Stimulated activated naive B cell treated with anti-CD40 and anti-IgM and Interleukin-4, amounts not matched to agents 10 μg/mL and 1 μg/mL and 100 μg/mL, for 72 hours (primary cell): ENCODE measurements at regions not wholly inside any gene's neighbourhood (a gene's known extent, or its start where the extent isn't known, plus 50 kb on each side); places are given as distances from the start of the nearest gene placed in this dataset.

ENCODE experiments used
- ATAC-seq, 2 donors: fragments of 150-1000 bp; cut with Tn5 transposase; replicated peaks; 2 replicates each; pipeline ENCODE4 v1.10.0; 2021; ENCODE audit warnings: moderate library complexity in 1 of 2
- DNase-seq: peaks from one replicate; pipeline ENCODE4 v3.0.0; 2021
- H3K27ac Mint-ChIP-seq: one replicate; pipeline ENCODE4 v1.8.0; 2022; ENCODE audit warnings: mild to moderate bottlenecking, mixed read lengths
- H3K27me3 Mint-ChIP-seq, 2 donors: one replicate each; pipeline ENCODE4 v1.8.0; 2022; ENCODE audit warnings: mixed read lengths in 2 of 2
- H3K36me3 Mint-ChIP-seq, 2 donors: one replicate each; pipeline ENCODE4 v1.8.0; 2022; ENCODE audit warnings: mixed read lengths in 2 of 2, mild to moderate bottlenecking in 1 of 2
- H3K4me1 Mint-ChIP-seq, 2 donors: one replicate each; pipeline ENCODE4 v1.8.0; 2022; ENCODE audit warnings: mixed read lengths in 2 of 2, mild to moderate bottlenecking in 1 of 2
- H3K4me3 Mint-ChIP-seq, 2 donors: one replicate each; pipeline ENCODE4 v1.8.0; 2022; ENCODE audit warnings: mild to moderate bottlenecking in 2 of 2, mixed read lengths in 2 of 2, moderate library complexity in 1 of 2
- H3K9me3 Mint-ChIP-seq, 2 donors: one replicate each; pipeline ENCODE4 v1.8.0; 2022; ENCODE audit warnings: mixed read lengths in 2 of 2, mild to moderate bottlenecking in 1 of 2

GRCh38 chr9:89813482-89813881 lies 208.7 kb downstream of the GADD45G start:
- no peak overlapping the region for H3K27ac Mint-ChIP-seq
- no peaks in the 10 kb centered on the region for H3K9me3 Mint-ChIP-seq
- no peak for DNase-seq
- peaks cover 4 to 7% of the 10 kb centered on the region in 2 donors for H3K27me3 Mint-ChIP-seq
- H3K4me1 Mint-ChIP-seq = peaks cover 41 to 45% of the 10 kb centered on the region in 2 donors
- ATAC-seq = no peak
- H3K4me3 Mint-ChIP-seq = no peak overlapping the region
- no peaks in the 10 kb centered on the region for H3K36me3 Mint-ChIP-seq

- peaks cover 4 to 7% of the 10 kb centered on the region in 2 donors for H3K27me3 Mint-ChIP-seq
- peak overlapping the region; percentile 17 to 56 for H3K4me3 Mint-ChIP-seq
- H3K36me3 Mint-ChIP-seq = peaks cover 0 to 1% of the 10 kb centered on the region in 2 donors
- H3K9me3 Mint-ChIP-seq = peaks cover 0 to 2% of the 10 kb centered on the region in 2 donors
- H3K4me1 Mint-ChIP-seq = peaks cover 40 to 54% of the 10 kb centered on the region in 2 donors
- ATAC-seq (peak; percentile 50 to 51), DNase-seq (no peak)
- peak overlapping the region; percentile 95 for H3K27ac Mint-ChIP-seq
These were observed 209.7 kb downstream of the GADD45G start for GRCh38 chr9:89814340-89815040.

- Mint-ChIP-seq H3K4me1 (peaks cover 42 to 56% of the 10 kb centered on the region in 2 donors), H3K4me3 (peak overlapping the region in 1 of 2 donors; percentile 56), H3K9me3 (peaks cover 0 to 2% of the 10 kb centered on the region in 2 donors), H3K27me3 (peaks cover 4 to 7% of the 10 kb centered on the region in 2 donors), H3K36me3 (peaks cover 0 to 1% of the 10 kb centered on the region in 2 donors), H3K27ac (peak overlapping the region; percentile 96)
- DNase-seq = no peak
- peak; percentile 63 to 68 for ATAC-seq
These were observed 210.5 kb downstream of the GADD45G start for GRCh38 chr9:89815061-89815902.

- Mint-ChIP-seq H3K4me3 (peak overlapping the region; percentile 11 to 48), H3K9me3 (peaks cover 0 to 2% of the 10 kb centered on the region in 2 donors), H3K27me3 (peaks cover 2 to 4% of the 10 kb centered on the region in 2 donors), H3K4me1 (peaks cover 44 to 59% of the 10 kb centered on the region in 2 donors), H3K36me3 (peaks cover 0 to 1% of the 10 kb centered on the region in 2 donors), H3K27ac (peak overlapping the region; percentile 96)
- peak; percentile 95 to 98 for ATAC-seq
- peak; percentile 85 for DNase-seq
These were observed 211.2 kb downstream of the GADD45G start for GRCh38 chr9:89815903-89816573.

GRCh38 chr9:89817151-89817950 lies 212.5 kb downstream of the GADD45G start:
- no peak overlapping the region for H3K4me3 Mint-ChIP-seq
- H3K27ac Mint-ChIP-seq = peak overlapping the region; percentile 96
- ATAC-seq = no peak
- peaks cover 44 to 59% of the 10 kb centered on the region in 2 donors for H3K4me1 Mint-ChIP-seq
- H3K36me3 Mint-ChIP-seq = peaks cover 0 to 1% of the 10 kb centered on the region in 2 donors
- H3K27me3 Mint-ChIP-seq = no peaks in the 10 kb centered on the region
- DNase-seq = no peak
- H3K9me3 Mint-ChIP-seq = peaks cover 0 to 2% of the 10 kb centered on the region in 2 donors

- H3K27ac Mint-ChIP-seq = no peak overlapping the region
These were observed 215.5 kb downstream of the GADD45G start for GRCh38 chr9:89820337-89820736.

GRCh38 chr9:89821081-89821480 lies 216.3 kb downstream of the GADD45G start:
- no peak for DNase-seq
- H3K36me3 Mint-ChIP-seq = peaks cover 0 to 1% of the 10 kb centered on the region in 2 donors
- ATAC-seq = no peak
- H3K4me3 Mint-ChIP-seq = no peak overlapping the region
- H3K27ac Mint-ChIP-seq = no peak overlapping the region
- H3K4me1 Mint-ChIP-seq = peaks cover 18 to 39% of the 10 kb centered on the region in 2 donors
- no peaks in the 10 kb centered on the region for H3K27me3 Mint-ChIP-seq
- peaks cover 0 to 2% of the 10 kb centered on the region in 2 donors for H3K9me3 Mint-ChIP-seq

More at GRCh38 chr9:89820337-89820736, 215.5 kb downstream of the GADD45G start:
- peaks cover 0 to 1% of the 10 kb centered on the region in 2 donors for H3K36me3 Mint-ChIP-seq
- H3K4me1 Mint-ChIP-seq = peaks cover 26 to 46% of the 10 kb centered on the region in 2 donors
- H3K9me3 Mint-ChIP-seq = peaks cover 0 to 2% of the 10 kb centered on the region in 2 donors
- H3K27me3 Mint-ChIP-seq = no peaks in the 10 kb centered on the region
- ATAC-seq (no peak), DNase-seq (no peak)
- H3K4me3 Mint-ChIP-seq = no peak overlapping the region

- Mint-ChIP-seq H3K4me3 (no peak overlapping the region), H3K27me3 (no peaks in the 10 kb centered on the region), H3K9me3 (peaks cover 0 to 2% of the 10 kb centered on the region in 2 donors), H3K36me3 (peaks cover 0 to 1% of the 10 kb centered on the region in 2 donors), H3K27ac (no peak overlapping the region), H3K4me1 (peaks cover 12 to 28% of the 10 kb centered on the region in 2 donors)
- no peak for ATAC-seq
- no peak for DNase-seq
These were observed 218.2 kb downstream of the GADD45G start for GRCh38 chr9:89822996-89823395.

GRCh38 chr9:89825669-89826068 lies 220.9 kb downstream of the GADD45G start:
- DNase-seq (no peak), ATAC-seq (no peak)
- peaks cover 13 to 23% of the 10 kb centered on the region in 2 donors for H3K4me1 Mint-ChIP-seq
- H3K27me3 Mint-ChIP-seq = no peaks in the 10 kb centered on the region
- H3K27ac Mint-ChIP-seq = peak overlapping the region; percentile 65
- no peaks in the 10 kb centered on the region for H3K36me3 Mint-ChIP-seq
- H3K9me3 Mint-ChIP-seq = peaks cover 5 to 7% of the 10 kb centered on the region in 2 donors
- H3K4me3 Mint-ChIP-seq = no peak overlapping the region

- H3K36me3 Mint-ChIP-seq = no peaks in the 10 kb centered on the region
- H3K27ac Mint-ChIP-seq = no peak overlapping the region
- H3K4me1 Mint-ChIP-seq = peaks cover 13 to 23% of the 10 kb centered on the region in 2 donors
These were observed 221.4 kb downstream of the GADD45G start for GRCh38 chr9:89826186-89826585.

GRCh38 chr9:89829346-89829745 lies 224.5 kb downstream of the GADD45G start:
- ATAC-seq (no peak), DNase-seq (no peak)
- Mint-ChIP-seq H3K27ac (no peak overlapping the region), H3K4me1 (peaks cover 13 to 16% of the 10 kb centered on the region in 2 donors), H3K9me3 (peaks cover 7 to 8% of the 10 kb centered on the region in 2 donors), H3K36me3 (no peaks in the 10 kb centered on the region), H3K27me3 (no peaks in the 10 kb centered on the region), H3K4me3 (no peak overlapping the region)

More at GRCh38 chr9:89826186-89826585, 221.4 kb downstream of the GADD45G start:
- DNase-seq (no peak), ATAC-seq (no peak)
- no peak overlapping the region for H3K4me3 Mint-ChIP-seq
- peaks cover 7 to 8% of the 10 kb centered on the region in 2 donors for H3K9me3 Mint-ChIP-seq
- no peaks in the 10 kb centered on the region for H3K27me3 Mint-ChIP-seq

- H3K36me3 Mint-ChIP-seq = no peaks in the 10 kb centered on the region
- DNase-seq (no peak), ATAC-seq (no peak)
- no peak overlapping the region for H3K27ac Mint-ChIP-seq
- no peaks in the 10 kb centered on the region for H3K27me3 Mint-ChIP-seq
- no peaks in the 10 kb centered on the region for H3K4me1 Mint-ChIP-seq
- peaks cover 3 to 5% of the 10 kb centered on the region in 2 donors for H3K9me3 Mint-ChIP-seq
- no peak overlapping the region for H3K4me3 Mint-ChIP-seq
These were observed 230.9 kb downstream of the GADD45G start for GRCh38 chr9:89835666-89836065.

- no peaks in the 10 kb centered on the region for H3K4me1 Mint-ChIP-seq
- H3K27ac Mint-ChIP-seq = no peak overlapping the region
- no peak overlapping the region for H3K4me3 Mint-ChIP-seq
- DNase-seq = no peak
- peaks cover 2 to 3% of the 10 kb centered on the region in 2 donors for H3K9me3 Mint-ChIP-seq
- H3K27me3 Mint-ChIP-seq = no peaks in the 10 kb centered on the region
- no peak for ATAC-seq
- no peaks in the 10 kb centered on the region for H3K36me3 Mint-ChIP-seq
These were observed 232.5 kb downstream of the GADD45G start for GRCh38 chr9:89837162-89837933.
